Kidney (tissue), 13 donors: ENCODE measurements at regions not wholly inside any gene's neighbourhood (a gene's known extent, or its start where the extent isn't known, plus 50 kb on each side); places are given as distances from the start of the nearest gene placed in this dataset.

Experiments used
- DNase-seq, 5 donors: peaks; one replicate each; pipeline ENCODE4 v3.0.0-alpha.2; 2013 to 2020
- FAIRE-seq: peaks from 2 replicates; lab custom pipeline; 2012; peaks lifted over from hg19 to GRCh38; lab: Jason Lieb, UNC
- H3K27ac ChIP-seq, 2 donors: one replicate each; pipeline ENCODE4 v1.7.0; 2013; ENCODE audit warnings: low read depth in 2 of 2, low read length in 2 of 2, inconsistent platforms in 1 of 2
- H3K27me3 ChIP-seq: one replicate; pipeline ENCODE4 v1.7.1; 2013; ENCODE audit warnings: low read length, inconsistent platforms; ENCODE audit not compliant: control insufficient read depth, insufficient read depth
- H3K36me3 ChIP-seq, 3 donors: one replicate each; pipeline versions ENCODE4 v1.7.0 to v1.7.1; 2013; ENCODE audit warnings: low read length in 3 of 3, control low read depth in 1 of 3, inconsistent platforms in 1 of 3; ENCODE audit not compliant: insufficient read depth in 3 of 3, control insufficient read depth in 2 of 3
- H3K4me1 ChIP-seq, 3 donors: one replicate each; pipeline versions ENCODE4 v1.7.0 to v1.7.1; 2013; ENCODE audit warnings: low read length in 3 of 3, inconsistent platforms in 1 of 3, low read depth in 1 of 3; ENCODE audit not compliant: control insufficient read depth in 2 of 3, insufficient read depth in 2 of 3
- H3K4me3 ChIP-seq, 3 donors: one replicate each; pipeline versions ENCODE4 v1.7.0 to v1.8.1; 2013; ENCODE audit warnings: low read length in 3 of 3, control low read depth in 1 of 3, inconsistent platforms in 1 of 3
- H3K9ac ChIP-seq, 3 donors: one replicate each; pipeline versions ENCODE4 v1.7.0 to v1.7.1; 2013; ENCODE audit warnings: low read length in 3 of 3, control low read depth in 1 of 3, inconsistent platforms in 1 of 3
- H3K9me3 ChIP-seq, 3 donors: one replicate each; pipeline versions ENCODE4 v1.7.0 to v1.7.1; 2013; ENCODE audit warnings: low read length in 3 of 3, control low read depth in 1 of 3, inconsistent platforms in 1 of 3; ENCODE audit not compliant: control insufficient read depth in 2 of 3, insufficient read depth in 1 of 3
- CTCF ChIP-seq: IDR thresholded peaks from 3 replicates; pipeline ENCODE4 v1.5.1; 2012; ENCODE audit warnings: mild to moderate bottlenecking, moderate library complexity, borderline replicate concordance; ENCODE audit not compliant: insufficient read depth; ENCODE audit errors: extremely low read depth
- intact Hi-C: fragments of 100-400 bp; cut with DNase I; formaldehyde crosslinking; loops from one replicate; pipeline ENCODE4 v1.11.1; 2022
- donor health status: control.
- donor health status: control.
- donor health status: control.
- donor health status: control.
- donor health status: control.
- donor health status: DM: yes; HTN: yes; CAD: no.
- donor health status: Normal renal cell carcinoma (clear cell type).

GRCh38 chr16:73560497-73560896 lies 512.6 kb upstream of the ZFHX3 start:
- H3K4me1 ChIP-seq, result no peaks in the 10 kb centered on the region
- no peak for DNase-seq
- no peak for TF ChIP-seq CTCF
- no peaks in the 10 kb centered on the region for H3K27me3 ChIP-seq
- FAIRE-seq, result no peak
- no peaks in the 10 kb centered on the region for H3K36me3 ChIP-seq
- no peak overlapping the region for H3K9ac ChIP-seq
- intact Hi-C loops, result no loop called here
- no peaks in the 10 kb centered on the region for H3K9me3 ChIP-seq
- H3K4me3 ChIP-seq, result no peak overlapping the region
- H3K27ac ChIP-seq, result no peak overlapping the region

GRCh38 chr16:73558219-73558618 lies 510.3 kb upstream of the ZFHX3 start:
- H3K9me3 ChIP-seq, result no peaks in the 10 kb centered on the region
- no peak overlapping the region for H3K9ac ChIP-seq
- H3K4me1 ChIP-seq, result no peaks in the 10 kb centered on the region
- intact Hi-C loops, result no loop called here
- no peak for FAIRE-seq
- no peaks in the 10 kb centered on the region for H3K27me3 ChIP-seq
- no peaks in the 10 kb centered on the region for H3K36me3 ChIP-seq
- no peak overlapping the region for H3K27ac ChIP-seq
- H3K4me3 ChIP-seq, result no peak overlapping the region
- no peak for DNase-seq
- no peak for TF ChIP-seq CTCF

- FAIRE-seq (no peak), DNase-seq (no peak)
- intact Hi-C loops, result no loop called here
- no peaks in the 10 kb centered on the region for H3K36me3 ChIP-seq
- H3K27ac ChIP-seq, result no peak overlapping the region
- H3K27me3 ChIP-seq, result peaks cover 3% of the 10 kb centered on the region
- no peak for TF ChIP-seq CTCF
- H3K4me3 ChIP-seq, result no peak overlapping the region
- H3K4me1 ChIP-seq, result no peaks in the 10 kb centered on the region
- H3K9ac ChIP-seq, result no peak overlapping the region
- no peaks in the 10 kb centered on the region for H3K9me3 ChIP-seq
Observed at GRCh38 chr16:73553941-73554660, 506.2 kb upstream of the ZFHX3 start.
